ENCODE measurements at regions not wholly inside any gene's neighbourhood (a gene's known extent, or its start where the extent isn't known, plus 50 kb on each side); places are given as distances from the start of the nearest gene placed in this dataset.

GRCh38 chr20:51955756-51956155 lies 153.4 kb upstream of the SALL4 start:
- DNase-seq (ENCODE audit: low spot score in 2 of 2), result no peak
- whole genome bisulfite sequencing, 2 donors, result 80% methylated on average over 3 of the region's 3 CpGs
- Histone ChIP-seq H3K9me3 (no peaks in the 10 kb centered on the region), H3K4me1 (no peaks in the 10 kb centered on the region), H3K36me3 (no peaks in the 10 kb centered on the region), H3K4me3 (no peak overlapping the region), H3K27me3 (no peaks in the 10 kb centered on the region), H3K27ac (no peak overlapping the region)
- TF ChIP-seq POLR2A (IDR thresholded peaks at IDR 0.05) (no peak), EP300 (IDR thresholded peaks at IDR 0.05) (no peak), CTCF (IDR thresholded peaks at IDR 0.05) (no peak)

- 79 to 82% methylated on average over 8 of the region's 8 CpGs for WGBS, 2 donors
- H3K27ac ChIP-seq, result no peak overlapping the region
- no peaks in the 10 kb centered on the region for H3K27me3 ChIP-seq
- no peaks in the 10 kb centered on the region for H3K36me3 ChIP-seq
- H3K9me3 ChIP-seq, result no peaks in the 10 kb centered on the region
- DNase-seq (ENCODE audit: low spot score in 2 of 2), result no peak
- H3K4me3 ChIP-seq, result no peak overlapping the region
- no peaks in the 10 kb centered on the region for H3K4me1 ChIP-seq
- TF ChIP-seq POLR2A (IDR thresholded peaks at IDR 0.05), result no peak
- TF ChIP-seq EP300 (IDR thresholded peaks at IDR 0.05), result no peak
- TF ChIP-seq CTCF (IDR thresholded peaks at IDR 0.05), result no peak
Measured at GRCh38 chr20:51953731-51954340, 151.5 kb upstream of the SALL4 start.

GRCh38 chr20:51950926-51951325 lies 148.6 kb upstream of the SALL4 start:
- no peak overlapping the region for H3K27ac ChIP-seq
- H3K4me3 ChIP-seq, result no peak overlapping the region
- WGBS, 2 donors, result 67 to 82% methylated on average over 4 of the region's 4 CpGs
- no peak for DNase-seq (ENCODE audit: low spot score in 2 of 2)
- no peaks in the 10 kb centered on the region for H3K27me3 ChIP-seq
- TF ChIP-seq EP300 (IDR thresholded peaks at IDR 0.05) (no peak), CTCF (IDR thresholded peaks at IDR 0.05) (no peak), POLR2A (IDR thresholded peaks at IDR 0.05) (no peak)
- no peaks in the 10 kb centered on the region for H3K9me3 ChIP-seq
- H3K4me1 ChIP-seq, result no peaks in the 10 kb centered on the region
- no peaks in the 10 kb centered on the region for H3K36me3 ChIP-seq

GRCh38 chr20:51946586-51946985 lies 144.3 kb upstream of the SALL4 start:
- H3K4me1 ChIP-seq, result no peaks in the 10 kb centered on the region
- no peak for DNase-seq (ENCODE audit: low spot score in 2 of 2)
- H3K9me3 ChIP-seq, result no peaks in the 10 kb centered on the region
- no peak overlapping the region for H3K27ac ChIP-seq
- no peak overlapping the region for H3K4me3 ChIP-seq
- TF ChIP-seq POLR2A (IDR thresholded peaks at IDR 0.05) (no peak), EP300 (IDR thresholded peaks at IDR 0.05) (no peak), CTCF (IDR thresholded peaks at IDR 0.05) (no peak)
- no peaks in the 10 kb centered on the region for H3K27me3 ChIP-seq
- H3K36me3 ChIP-seq, result no peaks in the 10 kb centered on the region

- Histone ChIP-seq H3K27me3 (no peaks in the 10 kb centered on the region), H3K4me1 (no peaks in the 10 kb centered on the region), H3K27ac (no peak overlapping the region), H3K4me3 (no peak overlapping the region), H3K36me3 (no peaks in the 10 kb centered on the region), H3K9me3 (no peaks in the 10 kb centered on the region)
- no peak for DNase-seq (ENCODE audit: low spot score in 2 of 2)
- WGBS, 2 donors, result 38 to 43% methylated on average over 5 of the region's 5 CpGs
- TF ChIP-seq EP300 (IDR thresholded peaks at IDR 0.05), result no peak
- no peak for TF ChIP-seq CTCF (IDR thresholded peaks at IDR 0.05)
- no peak for TF ChIP-seq POLR2A (IDR thresholded peaks at IDR 0.05)
Measured at GRCh38 chr20:51945881-51946280, 143.6 kb upstream of the SALL4 start.

Data from tibial nerve (tissue), 4 donors.